ENCODE measurements at regions not wholly inside any gene's neighbourhood (a gene's known extent, or its start where the extent isn't known, plus 50 kb on each side); places are given as distances from the start of the nearest gene placed in this dataset.

DNA sequence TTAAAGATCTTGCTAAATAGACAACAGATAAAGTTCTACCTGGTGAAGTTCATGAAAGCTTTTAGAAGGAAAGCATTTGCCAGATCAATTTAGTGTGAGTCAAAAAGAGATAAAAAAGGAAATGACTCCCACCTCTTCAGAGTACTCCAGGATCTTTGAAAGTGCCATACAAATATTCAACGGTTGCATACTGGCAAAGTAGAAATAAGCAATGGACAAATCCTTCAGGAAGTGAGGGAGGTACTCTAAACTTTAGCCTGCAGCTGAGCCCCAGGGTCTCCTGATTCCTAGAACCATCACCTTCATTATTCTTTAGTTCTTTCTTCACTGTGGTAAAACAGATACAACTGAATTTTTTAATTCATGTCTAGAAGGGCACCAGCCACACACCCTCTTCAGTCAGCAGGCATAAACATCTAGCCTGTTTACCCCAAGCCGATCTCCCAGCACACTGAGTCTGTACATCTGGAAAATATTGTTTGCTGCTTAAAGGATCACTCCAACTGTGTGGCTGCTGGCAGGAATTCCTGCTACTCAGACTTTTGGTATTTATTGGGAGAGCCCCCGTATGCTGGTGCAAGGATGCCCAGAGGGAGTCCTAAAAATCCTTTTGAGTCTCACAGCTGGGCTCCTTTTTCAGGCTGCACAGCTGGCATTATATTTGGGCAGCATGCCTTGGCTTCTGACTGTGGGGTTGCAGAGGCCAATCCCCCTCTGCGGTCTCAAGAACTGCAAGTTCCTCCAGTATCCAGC, 72.3 kb upstream of the SESTD1 start:
- TF ChIP-seq EP300 (IDR thresholded peaks at IDR 0.05) (no peak), POLR2AphosphoS5 (IDR thresholded peaks at IDR 0.05) (no peak), POLR2A (IDR thresholded peaks at IDR 0.05) (no peak)
- TF ChIP-seq, protein P1, sequence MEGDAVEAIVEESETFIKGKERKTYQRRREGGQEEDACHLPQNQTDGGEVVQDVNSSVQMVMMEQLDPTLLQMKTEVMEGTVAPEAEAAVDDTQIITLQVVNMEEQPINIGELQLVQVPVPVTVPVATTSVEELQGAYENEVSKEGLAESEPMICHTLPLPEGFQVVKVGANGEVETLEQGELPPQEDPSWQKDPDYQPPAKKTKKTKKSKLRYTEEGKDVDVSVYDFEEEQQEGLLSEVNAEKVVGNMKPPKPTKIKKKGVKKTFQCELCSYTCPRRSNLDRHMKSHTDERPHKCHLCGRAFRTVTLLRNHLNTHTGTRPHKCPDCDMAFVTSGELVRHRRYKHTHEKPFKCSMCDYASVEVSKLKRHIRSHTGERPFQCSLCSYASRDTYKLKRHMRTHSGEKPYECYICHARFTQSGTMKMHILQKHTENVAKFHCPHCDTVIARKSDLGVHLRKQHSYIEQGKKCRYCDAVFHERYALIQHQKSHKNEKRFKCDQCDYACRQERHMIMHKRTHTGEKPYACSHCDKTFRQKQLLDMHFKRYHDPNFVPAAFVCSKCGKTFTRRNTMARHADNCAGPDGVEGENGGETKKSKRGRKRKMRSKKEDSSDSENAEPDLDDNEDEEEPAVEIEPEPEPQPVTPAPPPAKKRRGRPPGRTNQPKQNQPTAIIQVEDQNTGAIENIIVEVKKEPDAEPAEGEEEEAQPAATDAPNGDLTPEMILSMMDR (IDR thresholded peaks at IDR 0.05), result no peak

Data from gastroesophageal sphincter (tissue), 3 donors.